ENCODE measurements at regions not wholly inside any gene's neighbourhood (a gene's known extent, or its start where the extent isn't known, plus 50 kb on each side); places are given as distances from the start of the nearest gene placed in this dataset.
"Not testable (repeated sequence)": the region's sequence is repeated elsewhere in the genome, so short reads cannot be mapped to it uniquely, and the experiment has no call there.

DNA sequence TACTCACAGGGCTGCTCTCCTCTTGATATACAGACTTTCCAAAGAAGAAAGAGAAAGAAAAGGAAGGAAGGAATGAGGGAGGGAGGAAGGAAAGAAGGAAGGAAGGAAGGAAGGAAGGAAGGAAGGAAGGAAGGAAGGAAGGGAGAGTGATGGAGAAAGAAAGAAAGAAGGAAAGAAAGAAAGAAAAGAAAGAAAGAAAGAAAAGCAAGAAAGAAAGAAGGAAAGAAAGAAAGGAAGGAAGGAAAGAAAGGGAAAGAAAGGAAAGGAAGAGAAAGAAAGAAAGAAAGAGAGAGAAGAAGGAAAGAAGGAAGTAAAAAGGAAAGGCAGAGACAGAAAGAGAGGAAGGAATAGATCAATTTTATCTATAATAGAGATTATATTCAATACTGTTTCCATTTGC is 1257.4 kb downstream of the EPHA7 start:
- no peak for DNase-seq (ENCODE audit: low read depth, low spot score)

DNA sequence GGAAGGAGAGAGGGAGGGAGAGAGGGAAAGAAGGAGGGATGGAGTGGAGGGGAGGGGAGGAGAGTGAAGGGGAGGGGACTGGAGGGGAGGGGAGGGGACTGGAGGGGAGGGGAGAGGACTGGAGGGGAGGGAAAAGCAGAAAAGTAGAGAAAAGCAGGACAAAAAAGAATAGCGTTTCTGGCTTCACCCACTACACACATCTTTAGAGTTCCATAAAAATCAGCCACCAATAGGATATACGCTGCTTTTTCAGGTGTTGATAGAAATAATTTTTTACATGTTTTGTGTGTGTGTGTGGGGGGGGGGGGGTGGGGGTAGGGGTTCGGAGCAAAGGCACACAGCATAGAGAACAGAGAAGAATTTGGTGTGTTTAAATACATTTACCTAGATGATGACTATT is 1259.1 kb downstream of the EPHA7 start:
- no peak for DNase-seq (ENCODE audit: low read depth, low spot score)

DNA sequence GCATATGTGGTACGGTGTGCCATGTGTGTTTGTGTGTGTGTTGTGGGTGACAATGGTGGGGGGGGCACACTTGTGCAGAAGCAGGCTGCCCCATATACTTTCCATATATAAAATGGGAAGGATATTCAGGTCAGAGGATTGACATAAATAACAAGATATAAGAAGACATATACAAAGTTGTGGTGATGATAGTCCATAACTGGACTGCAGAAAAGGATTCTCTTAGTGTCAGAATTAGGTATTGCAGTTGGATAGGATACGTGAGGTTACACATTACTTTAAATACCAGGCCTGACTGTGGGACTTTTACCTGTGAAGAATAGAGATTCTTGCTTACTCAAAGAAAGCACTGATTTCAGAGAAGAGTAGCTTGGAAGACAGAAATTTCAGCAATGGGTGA is 1260.3 kb downstream of the EPHA7 start:
- no peak for DNase-seq (ENCODE audit: low read depth, low spot score)

DNA sequence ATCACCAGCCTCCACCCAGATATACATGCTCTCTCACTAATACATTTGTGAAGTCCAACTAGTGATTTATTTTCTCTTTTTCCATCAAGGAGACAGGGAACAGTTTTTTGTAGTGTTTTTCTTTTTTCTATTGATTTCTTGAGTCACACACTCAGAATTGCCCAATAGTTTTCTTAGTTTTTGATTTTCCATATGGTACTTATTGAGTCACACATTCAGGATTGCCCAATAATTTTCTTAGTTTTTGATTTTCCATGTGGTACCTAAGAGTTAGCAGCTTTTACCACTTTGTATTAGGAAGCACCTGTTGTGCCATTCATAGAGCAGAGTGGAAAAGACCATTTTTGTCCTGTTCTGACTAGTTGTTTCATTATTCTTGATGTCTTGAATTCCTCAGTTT is 1268.8 kb downstream of the EPHA7 start:
- no peak for DNase-seq (ENCODE audit: low read depth, low spot score)

DNA sequence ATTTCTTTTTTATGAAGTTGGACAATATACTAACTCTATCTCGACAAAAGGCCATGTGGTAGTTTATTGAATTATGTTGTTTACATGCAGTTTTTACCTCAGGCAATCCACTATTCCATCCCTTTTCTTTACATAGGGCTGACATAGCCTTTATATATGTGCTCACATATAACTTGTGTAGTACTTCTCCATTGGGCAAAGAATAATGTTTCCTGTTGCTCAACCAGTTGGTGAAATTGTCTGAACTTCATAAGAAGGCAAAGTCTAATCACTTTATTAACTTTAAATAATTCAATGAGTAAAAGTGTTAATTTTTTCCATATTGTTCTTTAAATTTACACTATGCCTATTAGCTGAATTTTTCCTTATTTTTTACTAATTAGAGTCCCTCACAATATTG is 1272.1 kb downstream of the EPHA7 start:
- no peak for DNase-seq (ENCODE audit: low read depth, low spot score)

DNA sequence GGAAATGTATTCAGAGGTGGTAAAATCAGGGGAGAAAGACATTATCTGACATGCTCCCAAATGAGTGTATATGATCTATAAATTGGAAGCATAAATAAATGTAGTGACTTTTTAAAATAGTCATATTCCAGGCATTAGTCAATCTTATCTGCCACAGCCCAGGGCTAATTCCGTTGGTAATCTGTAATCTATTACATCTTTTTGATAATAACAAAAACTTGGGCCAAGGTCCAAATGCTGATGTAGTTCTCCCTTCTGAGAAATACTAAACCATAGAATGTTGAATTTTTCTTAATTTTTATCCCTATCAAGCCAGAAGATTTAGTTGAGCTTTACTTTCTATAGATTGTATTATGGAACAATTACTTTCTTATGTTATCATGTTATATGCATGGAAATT is 1279.8 kb downstream of the EPHA7 start:
- no peak for DNase-seq (ENCODE audit: low read depth, low spot score)

DNA sequence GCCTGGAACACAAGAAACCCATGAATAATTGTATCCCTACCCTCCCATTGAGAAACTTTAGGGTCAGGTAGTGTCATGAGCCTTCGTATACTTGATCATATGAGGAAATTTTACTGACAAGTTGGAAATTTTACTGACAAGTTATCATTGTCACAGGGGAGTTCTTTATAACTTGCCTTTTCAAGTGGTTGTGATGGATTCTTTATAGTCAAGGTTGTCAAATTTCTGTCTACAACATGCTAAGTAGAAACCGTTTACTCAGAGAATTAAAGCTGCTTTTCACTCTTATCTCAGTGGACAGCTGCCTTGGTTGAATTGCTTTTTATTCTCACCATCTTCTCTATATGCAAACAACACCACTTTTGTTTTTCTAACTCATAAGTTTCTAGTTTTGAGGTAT is 1286.4 kb downstream of the EPHA7 start:
- DNase-seq (ENCODE audit: low read depth, low spot score), result no peak

DNA sequence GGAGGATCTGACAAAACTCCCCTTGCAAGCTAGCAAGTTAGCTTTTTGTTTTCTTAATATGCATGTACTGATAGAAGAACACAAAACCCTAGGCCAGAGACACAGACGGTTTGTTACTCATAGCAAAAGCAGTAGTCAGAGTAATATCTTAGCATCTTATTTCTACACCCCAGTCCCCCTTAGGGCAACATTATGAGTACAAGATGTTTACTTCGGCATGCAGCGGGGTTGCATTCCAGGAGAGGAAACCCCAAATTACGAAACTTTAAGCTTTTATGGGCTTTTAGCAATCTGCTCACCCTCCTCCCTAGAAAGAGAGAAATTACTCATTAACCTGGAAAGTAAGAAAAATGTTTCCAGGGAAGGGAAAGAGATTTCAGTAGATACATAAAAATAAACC is 1286.9 kb downstream of the EPHA7 start:
- no peak for DNase-seq (ENCODE audit: low read depth, low spot score)

DNA sequence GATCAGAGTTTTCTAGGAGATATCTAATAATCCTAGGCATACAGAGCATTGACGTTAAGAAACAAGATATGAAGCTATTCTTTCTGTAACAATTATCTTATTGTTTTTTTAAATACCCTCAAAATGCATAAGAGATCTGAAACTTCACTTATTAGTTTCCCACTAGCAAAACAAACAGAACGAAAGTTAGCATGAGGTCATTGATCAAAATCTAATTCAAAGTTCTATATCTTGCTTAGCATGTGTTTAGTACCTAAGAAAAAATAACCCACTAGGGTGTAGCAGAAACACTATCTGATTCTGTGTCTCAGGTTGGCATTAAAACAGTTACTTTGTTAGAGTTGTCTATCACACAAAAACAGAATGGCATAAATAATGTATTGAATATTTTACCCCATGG is 1288.4 kb downstream of the EPHA7 start:
- no peak for DNase-seq (ENCODE audit: low read depth, low spot score)

DNA sequence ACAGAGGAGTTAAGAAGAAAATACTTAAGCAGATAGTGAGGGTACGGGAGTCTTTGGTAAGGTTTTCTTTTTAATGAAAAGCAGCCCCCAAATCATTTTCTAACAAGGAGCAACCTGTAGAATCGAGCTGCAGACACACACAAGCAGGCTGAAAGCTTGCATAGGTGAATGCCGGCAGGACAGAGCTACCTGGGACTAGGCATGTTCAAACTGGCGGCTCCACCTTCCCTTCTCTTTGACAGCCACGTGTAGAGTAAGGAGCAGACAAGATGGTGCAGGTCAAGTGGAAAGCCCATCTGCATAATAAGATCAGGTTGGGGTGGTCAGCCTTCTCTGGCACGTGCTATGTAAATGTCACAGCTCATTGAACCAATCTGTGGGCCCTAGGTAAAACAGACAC is 1292.4 kb downstream of the EPHA7 start:
- no peak for DNase-seq (ENCODE audit: low read depth, low spot score)

DNA sequence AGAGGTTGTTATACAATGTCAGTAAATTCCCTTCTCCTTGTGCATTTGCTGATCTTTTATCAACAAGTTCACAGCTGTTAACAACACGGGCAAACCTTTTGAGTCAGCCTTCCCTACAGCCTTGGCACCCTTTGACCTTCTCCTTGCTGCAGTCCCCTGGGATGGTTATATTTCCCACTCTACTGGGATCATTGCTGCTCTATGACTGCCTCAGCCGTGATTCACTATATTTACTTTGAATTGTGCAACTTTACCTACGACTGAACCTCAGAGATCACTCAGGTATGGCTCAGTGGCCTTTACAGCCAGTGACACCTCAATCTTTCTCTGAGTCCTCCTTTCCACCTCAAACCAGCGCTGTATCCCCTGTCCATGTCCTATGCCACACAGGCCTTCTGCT is 1293.3 kb downstream of the EPHA7 start:
- no peak for DNase-seq (ENCODE audit: low read depth, low spot score)

DNA sequence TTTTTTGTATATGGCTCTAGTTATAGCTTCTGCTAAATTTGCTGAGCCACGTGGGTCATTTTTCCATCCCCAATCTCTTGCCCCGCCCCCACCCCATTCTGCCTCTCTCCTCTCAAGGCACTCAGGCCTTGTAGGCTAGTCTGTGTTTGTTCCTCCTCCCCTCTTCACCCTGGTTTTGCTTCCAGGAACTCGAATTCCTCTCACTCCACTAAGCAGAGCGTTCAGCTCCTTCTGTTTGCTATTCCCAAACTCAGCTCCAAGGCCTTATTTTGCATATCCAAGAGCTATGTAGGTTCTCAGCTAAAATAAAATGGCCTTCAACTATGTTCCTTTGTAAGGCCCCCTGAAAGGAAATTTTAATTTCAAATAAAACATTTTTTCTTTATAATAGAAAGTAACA is 1293.7 kb downstream of the EPHA7 start:
- peak; percentile 33 for DNase-seq (ENCODE audit: low read depth, low spot score)

DNA sequence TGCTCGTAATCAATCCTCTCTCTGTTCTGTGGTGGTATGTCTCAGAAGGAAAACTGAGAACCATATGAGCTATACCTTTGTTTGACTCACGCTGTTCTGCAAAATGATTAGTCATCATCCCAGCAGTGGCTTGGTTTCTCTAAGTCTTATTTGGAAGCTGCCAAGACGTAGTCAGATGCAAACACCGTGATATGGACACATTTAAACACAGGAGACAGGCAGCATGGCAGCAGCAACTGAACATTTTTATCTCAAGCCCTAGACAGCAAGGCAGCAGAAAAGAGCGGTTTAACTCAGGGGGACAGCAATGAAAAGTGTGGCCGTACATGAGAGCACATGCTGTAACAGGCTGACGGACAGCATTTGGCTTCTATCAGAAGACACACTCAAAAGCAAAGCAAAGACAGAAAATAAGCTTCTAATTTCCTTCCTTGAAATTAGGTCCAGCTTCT is 1295.1 kb downstream of the EPHA7 start:
- no peak for DNase-seq (ENCODE audit: low read depth, low spot score)

DNA sequence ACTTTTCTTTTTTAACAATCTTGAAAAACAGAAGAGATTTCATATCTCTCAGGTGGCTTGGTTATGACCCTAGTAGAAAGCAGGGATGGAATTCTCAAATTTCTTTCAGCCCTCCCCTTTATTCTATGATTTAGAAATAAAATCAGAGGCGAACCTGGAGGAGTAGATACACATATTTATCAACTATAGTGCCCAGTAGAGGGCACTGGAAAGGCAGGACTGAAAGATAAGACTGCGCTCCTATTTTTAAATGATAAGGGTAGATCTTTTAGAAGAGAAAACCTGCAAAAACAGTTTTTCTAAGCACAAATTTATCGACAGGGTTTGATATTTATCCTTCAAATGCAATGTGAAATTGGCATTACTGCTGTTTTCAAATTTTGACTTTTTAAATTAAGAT is 1296.6 kb downstream of the EPHA7 start:
- DNase-seq (ENCODE audit: low read depth, low spot score), result no peak

DNA sequence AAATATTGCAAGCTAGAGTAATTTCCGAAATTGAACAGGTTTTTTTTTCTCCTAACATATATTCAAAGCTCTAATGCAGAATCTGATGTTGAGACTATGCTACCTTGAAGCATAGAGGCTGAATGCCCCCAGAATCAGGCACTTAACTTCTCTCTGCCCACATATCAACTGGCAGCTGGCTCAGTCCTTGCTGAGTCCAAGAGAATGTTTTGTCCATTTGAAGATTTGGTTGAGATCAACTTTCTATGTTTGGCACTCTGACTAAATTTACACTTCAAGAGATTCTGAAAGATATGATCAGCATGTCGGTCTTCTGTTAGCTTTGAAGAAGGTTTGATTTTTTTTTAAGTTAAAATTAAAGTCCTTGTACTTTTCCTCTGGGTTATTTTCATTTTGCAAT is 1298.1 kb downstream of the EPHA7 start:
- DNase-seq (ENCODE audit: low read depth, low spot score), result no peak

DNA sequence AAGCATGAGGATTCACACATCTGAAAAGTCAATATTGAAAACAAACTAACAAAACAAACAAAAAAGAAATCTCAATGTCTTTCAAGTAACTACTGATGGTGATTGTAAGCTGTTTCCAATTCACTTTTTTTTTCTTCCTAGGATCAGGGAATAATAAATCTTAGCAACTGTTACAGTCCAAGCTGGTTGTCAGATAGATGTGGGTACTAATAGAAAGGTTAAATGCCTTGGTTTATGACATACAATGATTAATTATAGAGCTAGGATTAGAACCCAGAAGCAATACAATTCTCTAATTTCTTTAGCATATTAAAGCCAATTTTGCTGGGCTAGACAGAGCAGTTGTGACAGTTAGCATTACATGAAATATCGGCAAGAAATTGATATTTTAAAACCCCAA is 1301.6 kb downstream of the EPHA7 start:
- no peak for DNase-seq (ENCODE audit: low read depth, low spot score)

DNA sequence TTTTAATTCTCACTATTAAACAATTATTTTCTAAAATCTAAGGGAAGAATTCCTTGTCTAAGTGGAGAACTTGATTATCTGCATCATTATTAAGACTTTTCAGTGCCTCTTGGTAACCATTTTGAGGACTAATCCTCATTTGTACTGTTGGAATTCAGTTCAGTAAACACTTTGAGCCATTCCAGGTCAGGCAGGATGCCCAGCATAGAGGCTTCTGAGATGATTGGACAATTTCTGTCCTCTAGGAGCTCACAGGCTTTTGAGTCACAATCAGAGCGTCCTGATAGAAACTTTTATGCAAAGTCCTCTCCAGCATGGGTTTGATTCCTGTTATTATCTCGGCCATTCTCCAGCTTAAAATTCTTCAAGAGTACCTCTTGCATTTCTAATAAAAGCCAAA is 1304.6 kb downstream of the EPHA7 start:
- no peak for DNase-seq (ENCODE audit: low read depth, low spot score)

DNA sequence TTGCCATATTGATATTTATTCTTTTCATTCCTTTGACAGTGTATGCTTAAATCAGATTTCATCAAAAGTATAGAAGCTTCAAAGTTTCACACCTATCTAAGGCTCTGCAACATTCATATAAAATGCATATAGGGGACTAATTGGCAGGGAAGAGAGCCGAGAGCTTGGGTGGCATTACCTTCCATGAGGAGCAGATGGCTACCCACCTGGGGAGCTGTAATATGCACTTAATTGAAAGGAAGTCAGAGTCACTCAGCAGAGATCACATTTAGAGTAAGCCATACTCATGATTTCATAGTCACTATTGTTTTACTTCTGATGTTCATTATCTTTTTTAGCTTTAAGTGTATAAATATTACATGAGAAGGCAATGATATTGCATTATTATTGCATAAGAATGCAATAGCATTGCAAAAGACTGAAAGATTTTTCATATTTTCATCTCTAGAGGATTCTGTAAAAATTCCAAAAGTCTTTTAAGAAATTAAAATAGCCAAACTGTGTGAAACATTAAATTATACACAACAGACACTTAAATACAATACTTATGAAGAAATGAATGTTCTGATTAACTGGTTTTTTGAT is 1305.2 kb downstream of the EPHA7 start:
- DNase-seq (ENCODE audit: low read depth, low spot score), result no peak

DNA sequence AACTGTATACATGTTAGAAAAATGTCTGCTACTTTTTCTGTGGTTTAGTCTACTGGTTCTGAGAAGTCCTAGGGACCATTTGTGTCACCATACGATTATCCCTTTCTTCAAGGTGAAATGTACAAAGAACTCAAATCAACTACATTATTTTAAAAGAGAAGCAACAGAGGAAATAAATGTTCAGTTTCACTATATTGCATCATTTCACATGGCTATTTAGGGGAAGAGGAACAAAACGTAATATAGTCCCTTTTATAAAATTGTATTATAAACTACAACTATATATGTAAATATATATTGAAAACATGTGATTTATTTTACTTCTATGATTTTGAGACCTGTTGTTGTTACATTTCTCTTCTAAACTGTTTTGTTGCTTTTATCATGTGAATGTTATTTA is 1308.0 kb downstream of the EPHA7 start:
- no peak for DNase-seq (ENCODE audit: low read depth, low spot score)

DNA sequence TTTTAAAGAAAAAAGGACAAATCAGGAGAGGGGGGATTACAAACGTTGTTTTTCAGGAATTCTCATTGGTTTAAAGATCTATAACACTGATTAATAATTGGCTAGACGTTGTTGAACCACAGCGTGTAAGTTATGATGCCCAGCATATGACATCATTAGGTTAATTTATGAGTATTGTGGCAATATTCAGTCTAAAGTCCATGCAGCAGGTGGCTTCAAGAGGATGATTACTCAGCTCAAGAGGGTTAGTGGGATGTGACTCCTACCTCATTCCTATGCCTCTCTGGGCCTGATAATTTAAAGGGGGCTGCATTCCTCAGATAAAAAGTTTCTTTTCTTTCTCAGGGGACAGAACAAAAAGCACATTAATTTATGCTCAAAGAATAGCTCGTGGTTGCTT is 1309.0 kb downstream of the EPHA7 start:
- DNase-seq (ENCODE audit: low read depth, low spot score), result no peak

DNA sequence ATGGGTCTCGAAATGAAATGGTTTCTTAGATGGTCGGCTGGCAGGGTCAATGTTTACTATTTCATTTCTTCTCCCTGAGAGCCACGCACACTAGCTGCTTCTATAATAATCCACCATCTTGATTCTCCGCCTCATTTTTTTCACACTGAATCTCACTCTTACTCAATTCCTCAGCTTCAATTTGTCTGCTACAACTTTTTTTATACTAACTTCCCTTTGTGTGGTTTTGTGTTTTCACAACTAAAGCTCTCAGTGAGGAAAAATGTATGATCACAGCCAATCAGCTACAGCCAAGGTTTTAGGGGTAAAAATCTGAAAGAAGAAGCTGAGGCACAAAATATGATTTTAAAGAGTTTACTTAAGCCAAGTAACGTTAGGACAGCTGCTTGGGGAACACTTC is 1309.4 kb downstream of the EPHA7 start:
- DNase-seq (ENCODE audit: low read depth, low spot score), result no peak

DNA sequence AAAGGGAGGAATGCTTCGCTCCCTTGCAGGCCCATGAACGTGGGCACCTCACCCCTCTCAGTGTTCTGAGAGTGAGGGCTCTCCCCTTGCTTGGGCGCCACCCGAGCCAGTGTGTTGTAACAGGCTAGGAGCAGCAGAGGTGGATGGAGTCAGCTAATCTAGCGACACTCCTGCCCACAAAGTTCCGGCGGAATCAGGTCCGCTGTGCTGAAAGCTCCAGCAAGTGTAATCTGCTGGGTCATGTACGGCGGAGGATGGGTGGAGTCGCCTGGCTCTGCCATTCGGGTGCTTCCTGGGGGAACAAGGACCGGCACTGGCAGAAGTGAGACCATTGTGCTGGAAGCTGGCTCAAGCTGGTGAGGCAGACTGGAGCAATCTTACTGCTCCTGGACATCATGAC is 1310.1 kb downstream of the EPHA7 start:
- no peak for DNase-seq (ENCODE audit: low read depth, low spot score)

DNA sequence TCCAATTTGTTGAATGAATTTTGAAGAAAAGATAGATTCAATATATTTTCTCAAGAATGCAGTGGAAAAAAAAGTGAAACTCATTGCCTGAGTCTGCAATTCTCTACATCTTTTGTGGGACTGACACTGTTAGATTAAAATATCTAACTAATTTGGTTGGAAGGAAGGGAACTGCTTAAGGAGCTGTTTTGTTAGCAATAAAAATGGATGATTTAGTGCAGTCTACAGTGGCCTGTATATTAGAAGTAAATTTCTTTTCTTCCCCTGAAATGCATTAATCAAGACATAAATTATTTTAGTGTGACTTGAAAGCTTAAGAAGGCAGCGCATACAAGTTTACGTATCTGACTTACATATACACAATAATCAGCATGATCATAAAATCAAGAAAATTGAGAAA is 1332.6 kb downstream of the EPHA7 start:
- DNase-seq (ENCODE audit: low read depth, low spot score), result no peak

DNA sequence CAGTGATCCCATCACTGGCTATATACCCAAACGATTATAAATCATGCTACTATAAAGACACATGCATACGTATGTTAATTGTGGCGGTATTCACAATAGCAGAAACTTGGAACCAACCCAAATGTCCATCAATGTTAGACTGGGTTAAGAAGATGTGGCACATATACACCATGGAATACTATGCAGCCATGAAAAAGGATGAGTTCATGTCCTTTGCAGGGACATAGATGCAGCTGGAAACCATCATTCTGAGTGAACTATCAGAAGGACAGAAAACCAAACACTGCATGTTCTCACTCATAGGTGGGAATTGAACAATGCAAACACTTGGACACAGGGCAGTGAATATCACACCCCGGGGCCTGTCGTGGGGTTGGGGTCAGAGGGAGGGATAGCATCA is 1335.4 kb downstream of the EPHA7 start:
- not testable (repeated sequence) for DNase-seq (ENCODE audit: low read depth, low spot score)

DNA sequence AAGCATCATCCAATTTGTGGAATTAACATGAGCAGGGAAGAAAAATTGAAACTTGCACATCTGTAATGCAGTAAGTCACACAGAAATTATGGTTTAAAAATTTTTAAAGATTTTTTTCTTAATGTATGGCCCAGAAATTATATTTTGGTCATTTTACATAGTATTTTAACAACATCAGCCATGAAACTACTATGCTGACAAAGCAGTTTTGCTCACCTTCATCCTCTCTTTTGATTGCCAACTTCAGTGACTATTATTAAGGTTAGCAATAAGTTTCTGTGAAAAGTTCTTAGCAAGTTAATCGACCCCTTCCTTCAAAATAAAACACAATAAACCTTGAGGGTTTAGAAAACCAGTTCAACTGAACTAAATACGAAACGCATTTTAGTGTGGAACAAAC is 1347.0 kb downstream of the EPHA7 start:
- no peak for DNase-seq (ENCODE audit: low read depth, low spot score)
